ENCODE measurements at regions not wholly inside any gene's neighbourhood (a gene's known extent, or its start where the extent isn't known, plus 50 kb on each side); places are given as distances from the start of the nearest gene placed in this dataset.

DNA sequence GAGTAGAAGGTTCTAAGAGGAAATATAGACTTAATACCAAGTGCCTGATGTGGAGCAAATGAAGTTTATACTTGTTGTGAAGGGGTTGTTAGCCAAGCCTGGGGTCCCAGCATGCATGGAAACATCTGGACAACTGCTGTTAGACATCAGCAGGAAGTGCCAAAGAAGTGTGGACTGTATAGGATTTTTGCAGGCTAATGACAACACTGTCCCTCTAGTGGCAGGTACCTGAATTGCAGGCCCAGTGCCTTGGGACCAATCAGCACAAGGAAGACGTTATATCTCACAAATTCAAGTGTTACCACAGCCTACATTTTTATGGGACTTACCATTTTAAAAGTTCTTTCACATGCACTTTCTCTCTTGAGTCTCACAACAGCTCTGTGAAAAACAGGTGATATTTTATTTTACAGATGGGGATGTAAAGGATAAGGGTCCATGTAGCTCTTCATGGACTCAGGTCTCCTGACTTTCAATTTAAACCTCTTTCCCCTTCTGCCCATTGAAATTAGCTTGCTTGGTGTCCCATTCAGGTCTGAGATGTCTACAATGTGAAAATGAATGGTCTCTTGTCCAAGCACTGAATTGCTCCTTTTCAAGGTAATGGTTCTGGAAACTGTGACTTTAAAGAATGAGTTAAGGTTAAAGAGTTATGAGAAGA lies 89.0 kb upstream of the MAP1B start:
- TF ChIP-seq, protein P1, sequence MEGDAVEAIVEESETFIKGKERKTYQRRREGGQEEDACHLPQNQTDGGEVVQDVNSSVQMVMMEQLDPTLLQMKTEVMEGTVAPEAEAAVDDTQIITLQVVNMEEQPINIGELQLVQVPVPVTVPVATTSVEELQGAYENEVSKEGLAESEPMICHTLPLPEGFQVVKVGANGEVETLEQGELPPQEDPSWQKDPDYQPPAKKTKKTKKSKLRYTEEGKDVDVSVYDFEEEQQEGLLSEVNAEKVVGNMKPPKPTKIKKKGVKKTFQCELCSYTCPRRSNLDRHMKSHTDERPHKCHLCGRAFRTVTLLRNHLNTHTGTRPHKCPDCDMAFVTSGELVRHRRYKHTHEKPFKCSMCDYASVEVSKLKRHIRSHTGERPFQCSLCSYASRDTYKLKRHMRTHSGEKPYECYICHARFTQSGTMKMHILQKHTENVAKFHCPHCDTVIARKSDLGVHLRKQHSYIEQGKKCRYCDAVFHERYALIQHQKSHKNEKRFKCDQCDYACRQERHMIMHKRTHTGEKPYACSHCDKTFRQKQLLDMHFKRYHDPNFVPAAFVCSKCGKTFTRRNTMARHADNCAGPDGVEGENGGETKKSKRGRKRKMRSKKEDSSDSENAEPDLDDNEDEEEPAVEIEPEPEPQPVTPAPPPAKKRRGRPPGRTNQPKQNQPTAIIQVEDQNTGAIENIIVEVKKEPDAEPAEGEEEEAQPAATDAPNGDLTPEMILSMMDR (IDR thresholded peaks at IDR 0.05): peak; percentile 70 to 95 (median 84)
- TF ChIP-seq POLR2A (IDR thresholded peaks at IDR 0.05): no peak
- WGBS, 2 donors: 25 to 33% methylated on average over 1 of the region's 1 CpG
- peak; percentile 84 for DNase-seq
- Histone ChIP-seq H3K27me3 (no peaks in the 10 kb centered on the region), H3K4me3 (no peak overlapping the region), H3K36me3 (ENCODE audit: low read depth, missing control alignments) (no peaks in the 10 kb centered on the region), H3K27ac (no peak overlapping the region), H3K9me3 (no peaks in the 10 kb centered on the region), H3K4me1 (peaks cover 4% of the 10 kb centered on the region)
- intact Hi-C loops (cut with DNase I; ENCODE audit: low total_unique reads): no loop called here

DNA sequence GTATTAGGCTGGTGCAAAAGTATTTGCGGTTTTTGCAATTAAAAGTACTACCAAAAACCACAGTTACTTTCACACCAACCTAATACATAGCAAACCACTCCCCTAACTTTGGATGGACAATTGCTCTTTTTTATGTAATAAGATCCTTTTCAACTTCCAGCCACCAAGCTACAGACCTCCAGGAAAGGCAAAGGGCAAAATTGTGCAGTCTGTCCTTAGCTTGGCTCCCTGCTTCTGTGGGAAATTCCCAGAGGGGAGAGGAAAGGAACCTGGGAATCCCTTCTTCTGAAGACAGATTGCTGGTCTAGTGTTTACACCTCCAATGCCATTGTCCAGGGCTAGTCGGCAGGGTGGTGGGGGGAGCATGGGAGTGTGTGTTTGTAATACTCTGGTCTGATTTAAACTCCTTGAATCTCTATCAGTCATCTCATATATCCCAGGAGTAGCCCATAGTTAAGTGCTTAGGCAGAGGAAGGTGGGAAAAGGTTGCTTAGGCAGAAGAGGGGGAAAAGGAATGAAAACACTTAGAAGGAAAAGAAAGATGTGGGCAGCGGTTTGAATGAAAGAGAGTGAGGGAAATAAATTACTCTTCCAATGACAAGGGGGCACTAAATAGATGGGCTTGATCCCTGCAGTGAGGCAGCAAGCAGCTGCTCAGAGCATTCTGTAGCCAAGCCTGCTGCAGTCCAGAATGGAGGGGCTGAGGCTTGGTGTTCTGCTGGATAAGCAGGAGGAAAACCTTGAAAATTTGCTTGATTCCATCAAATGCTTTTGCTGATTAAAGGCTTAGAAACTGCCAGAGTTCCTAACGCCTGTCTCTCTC lies 86.9 kb upstream of the MAP1B start:
- H3K9me3 ChIP-seq: no peaks in the 10 kb centered on the region
- no peak overlapping the region for H3K27ac ChIP-seq
- no peaks in the 10 kb centered on the region for H3K4me1 ChIP-seq
- DNase-seq: no peak
- no peaks in the 10 kb centered on the region for H3K27me3 ChIP-seq
- H3K36me3 ChIP-seq (ENCODE audit: low read depth, missing control alignments): no peaks in the 10 kb centered on the region
- no peak overlapping the region for H3K4me3 ChIP-seq
- intact Hi-C loops (cut with DNase I; ENCODE audit: low total_unique reads): no loop called here
- TF ChIP-seq, protein P1 (IDR thresholded peaks at IDR 0.05): no peak
- no peak for TF ChIP-seq POLR2A (IDR thresholded peaks at IDR 0.05)
- 68% methylated on average over 4 of the region's 4 CpGs for WGBS, 2 donors

DNA sequence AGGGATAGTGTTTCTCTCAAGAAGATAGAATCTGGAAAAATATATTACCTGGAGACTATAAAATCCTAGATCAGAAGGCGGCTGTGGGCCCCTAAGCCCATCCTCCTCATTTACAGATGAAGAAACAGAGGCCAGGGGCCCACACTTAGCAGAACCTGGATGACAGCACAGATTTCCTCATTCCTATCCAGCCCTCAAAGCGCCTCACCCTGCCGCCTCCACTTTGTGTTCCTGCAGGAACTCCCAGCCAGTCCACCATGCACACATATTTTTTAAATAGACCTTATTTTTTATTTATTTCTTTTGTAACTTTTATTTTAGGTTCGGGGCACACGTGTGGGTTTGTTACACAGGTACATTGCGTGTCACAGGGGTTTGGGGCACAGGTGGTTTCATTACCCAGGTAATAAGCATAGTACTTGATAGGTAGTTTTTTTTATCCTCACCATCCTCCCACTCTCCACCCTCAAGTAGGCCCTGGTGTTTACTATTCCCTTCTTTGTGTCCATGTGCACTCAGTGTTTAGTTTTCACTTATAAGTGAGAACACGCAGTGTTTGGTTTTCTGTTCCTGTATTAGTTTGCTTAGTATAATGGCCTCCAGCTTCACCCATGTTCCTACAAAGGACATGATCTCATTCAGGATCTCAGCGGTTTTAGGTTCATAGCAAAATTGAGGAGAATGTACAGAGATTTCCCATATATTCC lies 85.5 kb upstream of the MAP1B start:
- no peak overlapping the region for H3K27ac ChIP-seq
- H3K4me3 ChIP-seq: no peak overlapping the region
- H3K4me1 ChIP-seq: no peaks in the 10 kb centered on the region
- no peaks in the 10 kb centered on the region for H3K27me3 ChIP-seq
- H3K36me3 ChIP-seq (ENCODE audit: low read depth, missing control alignments): no peaks in the 10 kb centered on the region
- 91 to 96% methylated on average over 8 of the region's 8 CpGs for WGBS, 2 donors
- DNase-seq: no peak
- TF ChIP-seq, protein P1 (IDR thresholded peaks at IDR 0.05): no peak
- TF ChIP-seq POLR2A (IDR thresholded peaks at IDR 0.05): no peak
- no peaks in the 10 kb centered on the region for H3K9me3 ChIP-seq
- intact Hi-C loops (cut with DNase I; ENCODE audit: low total_unique reads): no loop called here

DNA sequence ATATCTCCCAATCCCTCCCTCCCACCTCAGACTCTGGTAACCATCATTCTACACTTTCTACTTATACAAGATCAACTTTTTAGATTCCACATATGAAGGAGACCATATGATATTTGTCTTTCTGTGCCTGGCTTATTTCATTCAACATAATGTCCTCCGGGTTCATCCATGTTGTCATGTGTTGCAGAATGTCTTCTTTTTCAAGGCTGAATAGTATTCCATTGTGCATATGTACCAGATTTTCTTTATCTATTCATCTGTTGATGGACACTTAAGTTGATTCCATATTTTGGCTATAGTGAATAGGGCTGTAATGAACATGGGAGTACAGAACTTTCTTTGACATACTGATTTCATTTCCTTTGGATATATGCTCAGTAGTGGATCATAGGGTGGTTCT lies 78.9 kb upstream of the MAP1B start:
- H3K4me3 ChIP-seq: no peak overlapping the region
- no peaks in the 10 kb centered on the region for H3K4me1 ChIP-seq
- 97 to 100% methylated on average over 1 of the region's 1 CpG for WGBS, 2 donors
- H3K27me3 ChIP-seq: no peaks in the 10 kb centered on the region
- intact Hi-C loops (cut with DNase I; ENCODE audit: low total_unique reads): no loop called here
- TF ChIP-seq, protein P1 (IDR thresholded peaks at IDR 0.05): no peak
- TF ChIP-seq POLR2A (IDR thresholded peaks at IDR 0.05): no peak
- H3K27ac ChIP-seq: no peak overlapping the region
- DNase-seq: no peak
- H3K9me3 ChIP-seq: no peaks in the 10 kb centered on the region
- no peaks in the 10 kb centered on the region for H3K36me3 ChIP-seq (ENCODE audit: low read depth, missing control alignments)

Measured in testis (tissue), 2 donors.